NCI-H748 (cell line): ENCODE measurements at regions not wholly inside any gene's neighbourhood (a gene's known extent, or its start where the extent isn't known, plus 50 kb on each side); places are given as distances from the start of the nearest gene placed in this dataset.

Experiments used
- DNase-seq: peaks from one replicate; lab custom pipeline; 2025; ENCODE audit not compliant: unreplicated experiment; lab: John Stamatoyannopoulos, UW

- no peak for DNase-seq
These were observed 81.6 kb upstream of the KLF3 start for GRCh38 chr4:38582445-38582844.

DNA sequence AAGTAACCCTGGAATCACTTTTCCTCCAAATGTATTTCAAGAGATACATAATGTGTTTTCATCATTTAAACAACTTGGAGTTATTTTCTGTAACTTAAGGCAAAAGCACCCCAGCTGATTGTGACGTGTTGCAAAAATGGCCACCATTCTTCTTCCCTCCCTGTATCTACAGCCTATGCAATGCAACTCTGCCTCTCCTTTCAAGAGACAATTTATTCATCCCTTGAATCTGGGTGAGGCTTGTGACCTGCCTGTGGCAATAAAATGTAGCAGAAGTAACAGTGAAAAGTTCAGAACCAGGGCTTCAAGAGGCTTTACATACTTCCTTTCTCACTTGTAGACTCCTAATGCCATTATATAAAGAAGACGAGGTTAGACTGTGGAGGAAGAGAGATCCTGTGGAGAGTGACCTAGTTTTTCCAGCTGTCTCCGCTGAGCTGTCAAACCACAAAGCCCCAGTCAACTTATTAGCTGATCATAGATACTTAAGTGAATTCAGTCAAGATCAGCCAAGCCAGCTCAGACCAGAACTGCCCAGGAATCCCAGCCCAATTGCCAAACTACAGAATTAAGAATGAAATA lies 81.0 kb upstream of the KLF3 start:
- DNase-seq: no peak

DNA sequence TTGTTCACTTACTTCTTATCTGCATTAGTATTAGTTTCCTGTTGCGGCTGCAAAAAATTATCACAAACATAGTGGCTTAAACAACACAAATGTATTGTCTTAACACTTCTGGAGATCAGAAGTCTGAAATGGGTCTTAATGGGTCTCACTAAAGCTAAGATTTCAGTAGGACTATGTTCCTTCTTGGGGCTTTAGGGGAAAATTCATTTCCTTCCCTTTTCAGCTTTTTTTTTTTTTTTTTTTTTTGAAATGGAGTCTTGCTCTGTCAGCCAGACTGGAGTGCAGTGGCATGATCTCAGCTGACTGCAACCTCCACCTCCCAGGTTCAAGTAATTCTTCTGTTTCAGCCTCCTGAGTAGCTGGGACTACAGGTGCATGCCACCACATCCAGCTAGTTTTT lies 78.1 kb upstream of the KLF3 start:
- DNase-seq: no peak

DNA sequence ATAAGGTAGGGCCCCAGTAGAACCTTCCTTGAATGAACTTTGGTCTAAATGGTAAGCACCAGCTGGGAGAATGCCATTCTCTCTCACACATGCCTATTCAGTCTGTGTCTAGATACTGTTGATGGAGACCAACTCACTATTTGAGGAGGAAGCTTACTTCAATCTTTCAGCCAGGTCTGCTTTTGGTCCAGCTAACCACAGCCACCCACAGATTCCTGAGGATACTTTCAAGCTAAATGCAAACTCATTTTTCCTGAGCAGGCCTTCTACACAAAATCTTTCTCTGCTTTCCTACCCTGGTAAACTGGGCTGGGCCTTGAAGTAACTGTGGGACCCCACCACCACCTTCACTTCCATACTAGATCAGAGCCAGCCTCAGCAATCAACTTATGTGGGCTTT lies 76.9 kb upstream of the KLF3 start:
- DNase-seq: no peak

DNA sequence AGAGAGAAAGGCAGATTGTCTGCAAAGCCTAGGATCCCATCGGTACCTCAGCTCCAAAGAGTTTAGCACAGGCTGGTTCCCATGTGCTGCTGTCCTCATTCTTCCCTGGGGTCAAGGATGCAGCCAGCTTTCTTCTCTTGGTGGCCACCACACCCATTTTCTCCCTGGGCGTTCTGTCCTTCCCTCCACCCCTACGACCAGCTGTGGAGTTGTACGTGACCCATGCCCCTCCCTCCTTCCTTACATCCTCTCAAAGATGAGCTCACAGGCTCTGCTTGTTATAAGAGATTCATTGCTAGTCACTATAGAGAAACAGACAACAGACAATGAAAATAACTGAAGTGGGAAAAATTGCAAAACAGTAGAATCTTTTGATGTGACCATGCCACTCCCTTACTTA lies 74.0 kb upstream of the KLF3 start:
- no peak for DNase-seq

GRCh38 chr4:38591617-38592337 lies 72.2 kb upstream of the KLF3 start:
- no peak for DNase-seq

GRCh38 chr4:38598489-38598888 lies 65.5 kb upstream of the KLF3 start:
- DNase-seq: no peak

GRCh38 chr4:38600575-38600974 lies 63.4 kb upstream of the KLF3 start:
- DNase-seq: peak; percentile 6

DNA sequence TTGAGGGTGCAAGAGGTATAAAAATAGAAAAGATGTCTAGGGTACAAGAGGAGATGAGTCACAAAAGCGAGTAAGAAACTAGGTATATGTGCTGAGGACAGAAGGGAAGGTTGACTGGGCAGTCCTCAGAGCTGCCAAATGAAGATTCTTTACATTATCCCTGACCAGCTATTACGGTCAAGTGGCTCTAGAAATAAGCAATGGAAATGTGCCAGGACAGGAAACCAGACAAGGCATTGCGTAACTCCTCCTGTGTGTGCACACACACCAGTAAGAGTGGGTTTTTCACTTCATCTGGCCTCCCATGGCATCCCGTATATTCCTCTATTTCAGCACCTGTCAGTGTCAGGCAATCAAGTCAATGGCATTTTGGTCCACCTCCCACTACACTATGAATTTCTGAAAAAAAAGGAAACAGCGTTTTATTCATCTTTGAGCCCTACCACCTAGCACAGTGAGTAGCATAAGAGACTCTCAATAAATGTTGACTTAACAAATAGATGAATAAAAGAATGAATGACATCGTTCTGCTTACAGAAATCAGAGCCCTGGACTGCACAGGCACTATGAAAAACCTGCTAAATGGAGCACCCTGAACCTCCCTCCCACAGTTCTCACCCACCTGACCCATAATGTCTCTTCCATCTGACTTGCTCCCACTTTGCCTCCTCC lies 62.6 kb upstream of the KLF3 start:
- peak; percentile 92 for DNase-seq

GRCh38 chr4:38601916-38602291 lies 62.1 kb upstream of the KLF3 start:
- DNase-seq: no peak

- no peak for DNase-seq
These were observed 60.3 kb upstream of the KLF3 start for GRCh38 chr4:38603652-38604051.

DNA sequence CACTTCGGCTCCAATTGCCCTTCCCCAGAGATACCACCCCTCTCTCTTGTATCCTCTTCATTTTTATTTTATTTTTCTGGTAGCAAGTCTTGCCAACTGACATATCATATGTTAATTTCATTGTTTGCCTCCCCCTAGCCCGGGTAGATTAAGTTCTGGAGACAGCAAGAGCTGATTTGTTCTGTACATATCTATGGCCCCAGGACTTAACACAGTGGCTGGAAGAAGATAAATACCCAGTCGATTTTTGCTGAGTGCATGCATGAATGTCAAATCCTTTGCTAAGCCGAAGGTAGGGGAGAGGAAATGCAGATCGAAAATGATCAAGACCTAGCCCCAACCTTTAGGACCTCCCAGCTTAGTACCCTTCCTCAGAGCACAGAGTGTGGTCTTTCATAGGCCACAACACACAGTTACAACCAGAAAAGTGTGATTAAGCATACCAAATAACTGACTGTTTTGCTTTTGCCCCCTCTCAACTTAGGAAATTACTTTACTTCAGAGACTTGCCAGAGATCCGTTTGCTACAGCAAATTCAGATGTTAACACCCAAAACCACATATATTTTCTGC lies 58.7 kb upstream of the KLF3 start:
- no peak for DNase-seq

DNA sequence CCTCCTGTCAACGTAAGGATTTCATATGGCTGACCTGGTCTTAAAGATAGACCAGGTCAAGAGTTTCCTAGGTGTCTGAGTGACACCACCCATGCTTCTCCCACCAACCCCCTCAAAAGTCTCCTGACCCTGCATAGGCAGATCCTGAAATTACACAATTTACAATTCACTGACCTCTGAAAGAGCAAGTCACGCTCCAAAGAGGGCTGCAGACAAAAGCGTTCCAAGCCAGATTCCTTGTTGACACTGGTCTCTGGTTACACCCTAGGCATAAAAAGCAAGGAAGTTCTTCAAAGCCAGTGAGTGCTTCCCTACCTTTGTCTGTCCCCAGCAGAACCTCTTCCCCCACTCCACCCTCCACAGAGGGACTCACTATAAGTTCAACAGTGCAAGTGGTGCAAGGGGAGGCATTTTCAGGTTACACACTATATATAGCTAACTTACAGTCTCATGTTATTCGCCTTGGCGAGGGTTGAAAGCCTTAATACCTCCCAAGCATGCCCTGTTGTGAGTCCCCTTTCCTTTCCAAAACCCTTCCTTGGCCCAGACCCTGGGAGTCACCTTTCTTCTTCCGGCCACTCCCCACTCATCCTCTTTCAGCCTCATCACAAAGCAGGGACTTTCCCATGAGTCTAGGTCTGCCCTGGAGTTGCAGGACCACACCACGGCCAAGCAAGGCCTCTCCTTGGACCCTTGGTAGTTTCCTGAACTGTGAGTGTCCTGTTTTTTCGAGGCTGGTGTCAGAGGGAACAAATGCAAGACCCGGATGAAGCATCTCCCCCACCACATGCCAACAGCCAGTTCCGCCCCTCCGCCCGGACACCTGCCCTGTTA lies 58.0 kb upstream of the KLF3 start:
- peak; percentile 76 for DNase-seq

DNA sequence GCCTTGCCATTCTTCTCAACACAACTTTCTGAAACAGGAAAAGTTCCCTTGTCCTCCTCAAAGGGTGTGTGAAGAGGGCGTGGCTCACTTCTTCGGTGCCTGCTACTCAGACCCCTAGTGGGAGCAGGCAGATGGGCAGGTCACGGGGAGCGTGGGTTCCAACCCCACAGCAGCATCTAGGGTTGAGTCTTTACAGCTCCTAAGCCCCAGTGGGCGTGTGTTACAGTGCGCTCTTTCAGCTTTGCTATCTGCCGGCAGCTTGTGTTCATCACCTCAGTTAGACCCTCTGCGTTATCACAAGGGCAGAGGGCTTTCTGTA lies 57.5 kb upstream of the KLF3 start:
- no peak for DNase-seq

GRCh38 chr4:38609614-38610013 lies 54.4 kb upstream of the KLF3 start:
- DNase-seq: peak; percentile 12

DNA sequence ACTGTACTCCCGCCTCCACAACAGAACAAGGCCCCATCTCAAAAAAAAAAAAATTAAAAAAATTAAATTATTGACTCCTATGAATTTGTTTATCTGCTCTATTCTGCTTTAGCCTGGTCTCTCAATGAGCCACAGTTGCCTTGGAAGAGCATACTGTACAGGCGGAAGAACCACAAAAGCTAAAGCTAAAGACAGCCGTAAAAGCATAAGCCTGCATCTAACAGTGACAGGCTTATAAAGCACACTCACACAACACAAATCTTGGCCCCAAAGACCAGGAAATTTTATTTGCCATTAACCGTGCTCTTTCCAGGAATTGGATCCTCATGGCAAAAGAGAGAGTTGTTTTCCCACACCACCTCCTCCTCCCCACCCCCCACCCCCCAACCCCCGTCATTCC lies 53.5 kb upstream of the KLF3 start:
- no peak for DNase-seq

DNA sequence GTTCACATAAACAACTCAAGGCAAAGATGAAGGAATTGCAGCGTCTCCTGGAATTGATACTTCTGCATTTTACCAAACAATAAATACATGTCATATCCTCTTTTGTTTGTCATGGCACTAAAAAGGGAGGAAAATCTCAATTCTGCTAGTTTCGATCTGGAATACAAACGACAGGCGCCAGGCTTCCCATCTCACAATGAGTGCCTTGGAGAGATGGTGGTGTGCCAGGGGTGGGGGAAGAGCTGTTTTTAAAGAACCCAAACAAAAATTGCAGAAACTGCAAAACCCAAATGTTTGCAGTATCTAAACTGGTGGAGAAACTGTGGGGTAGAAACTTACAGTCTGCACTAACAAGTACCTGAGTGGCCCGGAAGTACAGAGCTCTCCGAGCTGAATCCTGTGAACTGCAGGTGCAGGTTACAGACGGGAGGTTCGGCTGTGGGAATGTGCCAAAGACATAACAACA lies 53.0 kb upstream of the KLF3 start:
- no peak for DNase-seq

GRCh38 chr4:38611676-38612075 lies 52.3 kb upstream of the KLF3 start:
- no peak for DNase-seq

- peak; percentile 68 for DNase-seq
These were observed 51.2 kb upstream of the KLF3 start for GRCh38 chr4:38612646-38613414.
